Hepatocyte (in vitro differentiated cells): ENCODE measurements at regions not wholly inside any gene's neighbourhood (a gene's known extent, or its start where the extent isn't known, plus 50 kb on each side); places are given as distances from the start of the nearest gene placed in this dataset.

Experiments
- EZH2phosphoT487 ChIP-seq: fragments of 200-600 bp; sonication (generic); IDR thresholded peaks from one replicate; pipeline ENCODE4 v1.6.1; 2018; ENCODE audit warnings: antibody characterized with exemption, mild to moderate bottlenecking, low read depth, moderate library complexity; ENCODE audit not compliant: unreplicated experiment, severe bottlenecking
- TF ChIP-seq, protein P1 (sequence below): fragments of 200-600 bp; sonication (generic); IDR thresholded peaks from 2 replicates; pipeline ENCODE4 v1.5.1; 2016; ENCODE audit warnings: antibody characterized with exemption, mild to moderate bottlenecking; ENCODE audit not compliant: poor library complexity

DNA sequence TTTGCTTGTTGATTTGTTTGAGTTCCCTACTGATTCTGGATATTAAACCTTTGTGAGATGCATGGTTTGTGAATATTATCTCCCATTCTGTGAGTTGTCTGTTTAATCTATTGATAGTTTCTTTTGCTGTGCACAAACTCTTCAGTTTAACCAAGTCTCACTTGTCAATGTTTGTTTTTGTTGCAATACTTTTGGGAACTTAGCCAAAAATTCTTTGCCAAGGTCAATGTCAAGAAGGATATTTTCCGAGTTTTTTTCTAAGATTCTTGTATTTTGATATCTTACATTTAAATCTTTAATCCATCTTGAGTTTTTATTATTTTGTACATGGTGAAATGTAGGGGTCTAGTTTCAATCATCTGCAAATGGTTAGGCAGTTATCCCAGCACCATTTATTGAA lies 1230.7 kb upstream of the NCAM2 start:
- TF ChIP-seq, protein P1, sequence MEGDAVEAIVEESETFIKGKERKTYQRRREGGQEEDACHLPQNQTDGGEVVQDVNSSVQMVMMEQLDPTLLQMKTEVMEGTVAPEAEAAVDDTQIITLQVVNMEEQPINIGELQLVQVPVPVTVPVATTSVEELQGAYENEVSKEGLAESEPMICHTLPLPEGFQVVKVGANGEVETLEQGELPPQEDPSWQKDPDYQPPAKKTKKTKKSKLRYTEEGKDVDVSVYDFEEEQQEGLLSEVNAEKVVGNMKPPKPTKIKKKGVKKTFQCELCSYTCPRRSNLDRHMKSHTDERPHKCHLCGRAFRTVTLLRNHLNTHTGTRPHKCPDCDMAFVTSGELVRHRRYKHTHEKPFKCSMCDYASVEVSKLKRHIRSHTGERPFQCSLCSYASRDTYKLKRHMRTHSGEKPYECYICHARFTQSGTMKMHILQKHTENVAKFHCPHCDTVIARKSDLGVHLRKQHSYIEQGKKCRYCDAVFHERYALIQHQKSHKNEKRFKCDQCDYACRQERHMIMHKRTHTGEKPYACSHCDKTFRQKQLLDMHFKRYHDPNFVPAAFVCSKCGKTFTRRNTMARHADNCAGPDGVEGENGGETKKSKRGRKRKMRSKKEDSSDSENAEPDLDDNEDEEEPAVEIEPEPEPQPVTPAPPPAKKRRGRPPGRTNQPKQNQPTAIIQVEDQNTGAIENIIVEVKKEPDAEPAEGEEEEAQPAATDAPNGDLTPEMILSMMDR, result no peak
- TF ChIP-seq EZH2phosphoT487, result no peak
